Neural cell (in vitro differentiated cells): ENCODE measurements at regions not wholly inside any gene's neighbourhood (a gene's known extent, or its start where the extent isn't known, plus 50 kb on each side); places are given as distances from the start of the nearest gene placed in this dataset.

Source experiments
- CTCF ChIP-seq: fragments of 450-650 bp; IDR thresholded peaks from 2 replicates; pipeline ENCODE4 v1.5.1; 2014; ENCODE audit warnings: antibody characterized with exemption, mild to moderate bottlenecking, moderate library complexity; ENCODE audit not compliant: poor library complexity, severe bottlenecking
- EP300 ChIP-seq: fragments of 450-650 bp; conservative IDR thresholded peaks from 2 replicates; pipeline ENCODE4 v1.6.1; 2014; ENCODE audit warnings: antibody characterized with exemption, mild to moderate bottlenecking, moderate library complexity; ENCODE audit not compliant: poor library complexity, severe bottlenecking
- EZH2 ChIP-seq: fragments of 200-600, 300-800 bp; shearing (Covaris generic), sonication (generic); IDR thresholded peaks from 2 replicates; pipeline ENCODE4 v1.6.1; 2014; ENCODE audit warnings: antibody characterized with exemption, low read length, borderline replicate concordance, mild to moderate bottlenecking; ENCODE audit not compliant: insufficient read depth, poor library complexity, severe bottlenecking
- POLR2AphosphoS5 ChIP-seq: IDR thresholded peaks from 2 replicates; pipeline ENCODE4 v1.6.1; 2012

- TF ChIP-seq CTCF (no peak), EP300 (no peak), EZH2 (no peak), POLR2AphosphoS5 (no peak)
Observed at GRCh38 chr10:84900141-84900540, 571.8 kb downstream of the CCSER2 start.
